ENCODE measurements at regions not wholly inside any gene's neighbourhood (a gene's known extent, or its start where the extent isn't known, plus 50 kb on each side); places are given as distances from the start of the nearest gene placed in this dataset.

- TF ChIP-seq, protein P1, sequence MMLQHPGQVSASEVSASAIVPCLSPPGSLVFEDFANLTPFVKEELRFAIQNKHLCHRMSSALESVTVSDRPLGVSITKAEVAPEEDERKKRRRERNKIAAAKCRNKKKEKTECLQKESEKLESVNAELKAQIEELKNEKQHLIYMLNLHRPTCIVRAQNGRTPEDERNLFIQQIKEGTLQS (IDR thresholded peaks at IDR 0.05; ENCODE audit: insufficient read depth, low read depth, low read length) = no peak
- TF ChIP-seq JUND (IDR thresholded peaks at IDR 0.05; ENCODE audit: low read length) (no peak), EZH2 (IDR thresholded peaks at IDR 0.05; ENCODE audit: low read depth, low read length, severe bottlenecking) (no peak)
- TF ChIP-seq, protein P2, sequence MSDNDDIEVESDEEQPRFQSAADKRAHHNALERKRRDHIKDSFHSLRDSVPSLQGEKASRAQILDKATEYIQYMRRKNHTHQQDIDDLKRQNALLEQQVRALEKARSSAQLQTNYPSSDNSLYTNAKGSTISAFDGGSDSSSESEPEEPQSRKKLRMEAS (IDR thresholded peaks at IDR 0.05) = no peak
Measured at GRCh38 chr7:136122026-136122425, 144.9 kb upstream of the MTPN start (continued).
